H1 (cell line): ENCODE measurements at regions not wholly inside any gene's neighbourhood (a gene's known extent, or its start where the extent isn't known, plus 50 kb on each side); places are given as distances from the start of the nearest gene placed in this dataset.

Experiments used
- POU5F1 ChIP-seq: IDR thresholded peaks from 2 replicates; pipeline ENCODE4 v1.6.1; 2011; ENCODE audit warnings: low read depth, mild to moderate bottlenecking, low read length, moderate library complexity
- SP1 ChIP-seq: IDR thresholded peaks from 2 replicates; pipeline ENCODE4 v1.6.1; 2011; ENCODE audit warnings: low read depth, low read length

- no peak for TF ChIP-seq SP1
- no peak for TF ChIP-seq POU5F1
Observed at GRCh38 chr18:75694292-75694691, 266.8 kb upstream of the SMIM21 start (continued).
